HG03575 (cell line): ENCODE measurements at regions not wholly inside any gene's neighbourhood (a gene's known extent, or its start where the extent isn't known, plus 50 kb on each side); places are given as distances from the start of the nearest gene placed in this dataset.

Experiments
- ATAC-seq: cut with Tn5 transposase; IDR thresholded peaks from one replicate; pipeline ENCODE4 v1.9.1; 2021; ENCODE audit not compliant: unreplicated experiment, insufficient number of reproducible peaks, low FRiP score; ENCODE audit errors: extremely low read depth

DNA sequence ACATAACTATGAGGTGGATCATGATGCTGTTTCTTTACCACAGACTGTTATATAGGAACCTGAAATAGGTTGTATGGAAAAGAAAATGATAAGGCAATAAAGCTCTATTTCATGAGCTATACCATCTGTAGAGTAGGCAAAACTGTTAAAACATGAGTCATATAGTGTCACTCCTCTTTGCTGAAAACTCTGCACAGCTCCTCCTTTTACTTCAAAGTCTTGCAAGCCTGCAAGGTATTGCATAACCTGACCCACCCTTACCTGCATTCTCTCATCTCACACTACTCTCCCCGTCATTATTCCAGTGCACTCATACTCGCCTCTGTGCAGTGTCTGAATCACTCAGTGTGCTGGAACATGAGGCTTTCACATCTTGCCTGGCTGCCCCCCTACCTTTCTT is 790.1 kb downstream of the EFNA5 start:
- ATAC-seq: no peak

DNA sequence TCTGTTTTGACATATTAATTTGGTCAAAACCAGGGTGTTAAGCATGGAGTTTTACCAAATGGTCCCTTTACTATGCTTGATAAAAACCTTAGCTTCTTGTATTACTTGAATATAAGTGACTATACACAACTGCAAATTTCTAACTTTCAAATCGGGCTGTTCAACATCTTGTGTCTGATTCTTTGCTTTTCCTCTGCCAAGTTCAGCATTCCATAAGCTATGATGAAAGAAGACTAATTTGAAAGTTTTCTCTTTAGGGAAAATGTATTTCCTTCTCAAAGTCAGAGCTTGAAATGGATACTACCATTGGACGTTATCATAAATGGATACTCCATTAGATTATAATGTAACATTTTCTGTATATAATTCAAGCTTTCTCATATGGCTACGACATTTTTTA is 792.9 kb downstream of the EFNA5 start:
- no peak for ATAC-seq

DNA sequence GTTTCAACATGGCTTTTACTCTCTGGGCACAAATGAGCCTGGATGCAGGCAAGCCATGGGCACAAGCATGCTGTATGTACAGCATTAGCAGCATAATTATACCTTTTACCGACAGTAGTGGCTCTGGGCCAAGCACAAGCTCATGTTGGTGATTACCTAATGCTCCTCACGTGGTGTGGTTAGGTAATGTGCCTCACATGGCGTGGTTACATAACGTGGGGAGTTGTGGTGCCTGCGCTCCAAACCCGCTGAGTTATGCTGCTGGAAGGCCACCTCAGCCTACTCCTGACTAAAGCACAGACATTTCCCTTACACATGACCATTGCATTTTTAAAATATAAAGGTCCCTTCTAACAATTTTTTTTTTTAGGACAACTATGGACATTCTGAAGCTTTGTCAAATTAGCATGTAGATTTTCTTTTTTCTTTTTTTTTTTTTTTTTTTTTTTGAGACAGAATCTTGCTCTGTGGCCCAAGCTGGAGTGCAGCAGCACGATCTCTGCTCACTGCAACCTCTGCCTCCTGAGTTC is 794.0 kb downstream of the EFNA5 start:
- no peak for ATAC-seq

DNA sequence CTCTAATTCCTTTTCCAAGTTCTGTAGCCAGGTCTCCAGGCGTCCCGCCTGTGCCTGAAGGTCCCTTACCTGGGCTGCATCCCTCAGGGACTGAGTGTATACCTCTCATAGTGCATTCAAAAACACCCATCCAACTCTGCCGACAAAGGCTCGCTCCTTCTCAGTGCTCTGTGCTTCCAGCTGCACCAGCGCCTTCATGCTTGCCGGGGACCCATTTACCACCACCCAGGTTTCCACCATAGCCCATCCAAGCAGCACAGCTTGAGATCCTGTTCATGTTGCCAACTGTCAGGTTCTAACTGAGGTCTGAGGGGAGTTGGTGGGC is 794.5 kb downstream of the EFNA5 start:
- ATAC-seq: no peak

DNA sequence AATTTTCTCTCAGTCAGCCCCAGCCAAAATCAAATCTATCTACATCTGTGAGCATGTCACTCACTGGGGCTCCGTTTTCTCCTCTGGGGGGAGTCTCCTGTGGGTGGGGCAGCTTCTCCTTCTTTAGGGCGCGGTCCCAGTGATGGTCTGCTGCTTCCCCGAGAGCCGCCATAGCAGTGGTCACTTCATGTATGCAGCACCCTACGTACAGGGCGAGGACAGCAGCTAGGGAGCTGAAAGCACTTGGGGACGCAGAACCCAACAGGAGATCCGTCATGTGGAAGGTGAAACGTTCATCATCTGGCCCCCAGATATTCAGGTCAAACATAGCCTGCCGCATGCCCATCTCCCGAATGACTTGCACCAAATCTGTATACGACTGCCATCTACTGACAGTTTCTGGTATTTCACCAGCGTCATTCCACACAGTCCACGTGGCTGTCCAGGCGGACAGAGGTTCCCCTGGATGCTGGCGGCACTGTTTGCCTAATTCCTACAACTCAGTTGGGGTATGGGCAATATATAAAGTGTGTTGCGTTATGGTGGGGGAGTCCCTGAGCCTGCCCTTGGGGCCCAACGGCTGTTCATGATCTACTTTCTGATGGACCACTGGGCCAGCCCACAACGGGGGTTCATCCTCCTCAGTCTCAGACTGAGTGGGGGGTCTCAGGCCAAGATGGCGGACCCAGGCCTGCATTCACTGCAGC is 795.0 kb downstream of the EFNA5 start:
- no peak for ATAC-seq

DNA sequence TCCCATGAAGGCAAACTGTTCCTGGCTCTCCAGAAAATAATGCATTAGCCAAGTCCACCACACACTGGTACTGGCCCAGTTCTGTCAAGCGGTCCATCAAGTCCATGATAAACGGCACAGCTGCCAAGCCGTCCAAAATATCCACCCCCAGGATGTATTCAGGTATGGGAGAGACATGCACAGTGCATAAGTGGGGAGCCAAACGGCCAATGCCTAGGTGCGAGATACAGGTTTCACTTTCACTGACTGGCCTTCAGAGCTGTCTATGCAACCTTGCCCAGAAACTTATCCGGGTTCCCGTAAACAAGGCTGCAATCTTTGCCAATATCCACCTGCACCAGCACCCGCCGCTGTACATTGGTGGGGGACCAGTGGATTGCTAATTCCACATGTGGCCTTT is 795.8 kb downstream of the EFNA5 start:
- no peak for ATAC-seq

DNA sequence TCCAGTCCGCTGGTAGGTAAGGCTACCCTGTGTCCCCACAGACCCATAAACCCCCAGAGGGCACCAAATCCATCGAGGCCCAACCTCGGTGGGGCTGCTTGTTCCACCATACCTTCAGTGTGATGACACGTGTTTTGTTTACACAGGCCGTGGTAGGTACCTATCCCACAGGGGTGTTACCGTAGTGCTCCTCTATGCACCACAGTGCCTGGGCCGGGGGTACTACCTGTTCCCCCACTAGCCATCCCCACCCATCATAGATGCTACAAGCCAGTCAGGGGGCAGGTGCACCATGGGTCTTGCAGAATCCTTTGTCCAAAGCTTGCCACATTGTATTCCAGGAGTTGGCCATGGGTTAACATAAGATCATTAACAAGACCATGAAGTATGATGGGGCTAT is 796.2 kb downstream of the EFNA5 start:
- no peak for ATAC-seq

DNA sequence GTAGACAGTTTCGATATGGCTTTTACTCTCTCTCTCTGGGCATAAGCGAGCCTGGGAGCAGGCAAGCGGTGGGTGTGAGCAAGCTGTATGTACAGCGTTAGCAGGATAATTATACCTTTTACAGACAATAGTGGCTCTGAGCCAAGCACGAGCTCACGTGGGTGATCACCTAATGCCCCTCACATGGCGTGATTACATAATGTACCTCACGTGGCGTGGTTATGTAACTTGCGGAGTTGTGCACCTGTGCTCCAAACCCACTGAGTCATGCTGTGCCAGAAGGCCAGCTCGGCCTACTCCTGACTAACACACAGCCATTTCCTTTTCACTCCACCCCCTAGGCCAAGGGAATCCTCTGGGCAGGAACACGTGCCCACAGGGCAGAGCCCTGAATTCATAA is 797.2 kb downstream of the EFNA5 start:
- no peak for ATAC-seq

DNA sequence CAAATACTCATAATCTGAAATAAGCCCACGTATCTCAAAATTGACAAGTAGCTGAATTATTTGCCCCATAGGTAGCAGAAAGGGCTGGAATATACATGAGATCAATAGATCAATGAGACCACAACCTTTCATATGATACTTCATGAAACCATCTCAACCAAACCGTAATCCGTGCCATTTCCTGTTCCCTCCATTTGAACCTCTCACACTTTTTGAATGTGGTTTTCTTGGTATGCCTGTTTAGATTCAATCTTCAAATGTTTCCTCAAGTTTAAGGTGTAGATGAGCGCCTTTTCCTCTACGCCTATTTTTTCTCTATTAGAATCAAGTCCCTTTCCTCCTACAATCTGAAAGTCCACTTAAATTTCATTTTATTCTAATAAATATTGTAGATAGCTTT is 805.5 kb downstream of the EFNA5 start:
- ATAC-seq: no peak

DNA sequence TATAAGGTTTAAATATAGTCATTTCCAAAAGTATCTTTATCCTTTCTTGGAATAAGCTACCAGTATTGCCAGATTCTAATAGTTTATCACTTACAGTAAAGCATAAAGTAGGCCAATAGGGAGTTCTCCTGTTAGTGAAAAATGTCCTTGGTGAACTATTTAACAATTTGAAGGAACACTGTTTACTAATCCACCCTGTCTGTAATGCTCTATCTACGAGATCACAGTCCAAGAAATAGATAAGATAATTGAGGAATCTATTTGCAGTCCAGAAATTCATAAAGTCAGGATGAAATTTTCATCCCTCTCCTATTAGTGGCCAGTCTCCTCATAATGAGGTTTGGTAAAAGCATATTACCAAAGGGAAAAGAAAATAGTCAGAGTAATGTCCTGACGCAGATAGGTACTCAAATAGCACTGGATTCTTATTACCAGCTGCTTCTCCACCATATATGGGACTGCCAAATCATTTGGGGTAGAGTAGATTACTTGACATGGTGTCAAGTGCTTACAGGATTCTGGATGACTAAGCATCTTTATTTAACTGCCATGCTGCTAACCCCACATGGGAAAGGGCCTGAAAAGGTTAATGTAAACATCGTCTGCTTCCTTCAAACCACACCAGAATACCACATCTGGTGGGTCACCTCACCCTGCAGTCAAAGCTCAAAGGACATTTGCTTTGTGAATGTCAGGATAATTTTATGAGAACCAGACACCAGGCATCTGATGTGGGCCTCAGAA is 808.1 kb downstream of the EFNA5 start:
- no peak for ATAC-seq

DNA sequence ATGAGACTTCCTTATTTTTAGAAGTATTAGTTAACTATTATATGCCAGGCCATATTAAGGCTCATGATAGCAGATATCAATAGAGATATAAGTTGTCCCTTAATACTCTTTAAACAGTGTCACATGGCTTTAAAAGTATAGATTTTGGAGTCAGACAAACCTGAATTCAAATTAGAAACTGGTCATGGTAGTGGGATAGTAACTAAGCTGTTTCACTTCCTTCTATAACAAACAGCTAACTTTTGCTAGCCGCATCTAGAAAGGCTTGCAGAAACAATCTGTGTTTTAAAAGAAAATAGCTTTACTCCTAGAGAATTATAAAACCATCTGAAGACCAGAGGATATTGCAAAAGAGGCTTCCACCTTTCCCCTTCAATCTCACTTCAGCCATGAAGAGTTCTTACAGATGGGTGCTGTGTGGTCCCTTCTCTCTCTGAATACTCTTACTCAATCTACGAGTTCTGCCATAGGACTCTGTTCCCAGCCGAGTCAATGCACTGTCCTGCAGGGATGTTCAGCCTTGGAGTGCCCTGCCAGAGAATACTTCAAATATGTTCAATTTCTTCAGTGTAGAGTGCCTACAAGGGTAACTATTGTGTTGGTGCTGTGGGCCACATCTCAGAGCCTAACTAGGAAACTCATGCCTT is 810.2 kb downstream of the EFNA5 start:
- ATAC-seq: no peak

DNA sequence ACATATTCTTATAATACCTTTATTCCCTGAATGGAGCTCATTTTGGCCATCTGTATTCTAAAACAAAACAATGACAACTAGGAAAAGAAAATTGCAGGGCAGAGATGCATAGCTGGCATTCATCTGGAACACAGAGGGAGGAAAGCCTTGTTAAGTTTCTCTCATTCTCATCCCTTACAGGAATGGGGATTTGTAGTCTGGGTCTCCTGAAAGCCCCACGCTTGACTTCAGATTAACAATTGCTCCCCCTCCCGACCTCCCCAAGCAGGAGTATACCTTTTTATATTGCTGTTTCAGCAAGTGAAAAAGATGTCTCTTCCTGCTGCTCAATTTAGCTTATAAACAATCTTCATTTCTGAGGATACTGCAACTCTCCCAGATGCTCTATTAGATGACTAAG is 812.1 kb downstream of the EFNA5 start:
- ATAC-seq: no peak

DNA sequence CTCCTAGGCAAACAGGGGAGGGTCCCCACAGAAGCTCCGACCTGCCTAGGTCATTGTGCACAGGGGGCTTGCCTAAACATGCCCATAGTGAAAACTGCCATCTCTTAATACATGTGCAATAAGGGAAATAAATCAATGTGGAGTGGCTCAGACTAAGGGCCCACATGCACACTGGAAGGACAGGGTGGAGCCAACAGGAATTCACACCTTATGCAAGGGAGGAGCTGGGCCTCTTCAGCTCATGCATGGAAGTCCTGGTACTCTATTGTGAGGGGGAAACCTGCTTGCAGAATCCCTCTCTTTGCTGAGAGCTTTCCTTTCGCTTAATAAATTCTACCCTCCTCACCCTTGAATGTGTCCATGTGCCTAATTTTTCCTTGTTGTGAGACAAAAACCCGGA is 815.8 kb downstream of the EFNA5 start:
- ATAC-seq: no peak

DNA sequence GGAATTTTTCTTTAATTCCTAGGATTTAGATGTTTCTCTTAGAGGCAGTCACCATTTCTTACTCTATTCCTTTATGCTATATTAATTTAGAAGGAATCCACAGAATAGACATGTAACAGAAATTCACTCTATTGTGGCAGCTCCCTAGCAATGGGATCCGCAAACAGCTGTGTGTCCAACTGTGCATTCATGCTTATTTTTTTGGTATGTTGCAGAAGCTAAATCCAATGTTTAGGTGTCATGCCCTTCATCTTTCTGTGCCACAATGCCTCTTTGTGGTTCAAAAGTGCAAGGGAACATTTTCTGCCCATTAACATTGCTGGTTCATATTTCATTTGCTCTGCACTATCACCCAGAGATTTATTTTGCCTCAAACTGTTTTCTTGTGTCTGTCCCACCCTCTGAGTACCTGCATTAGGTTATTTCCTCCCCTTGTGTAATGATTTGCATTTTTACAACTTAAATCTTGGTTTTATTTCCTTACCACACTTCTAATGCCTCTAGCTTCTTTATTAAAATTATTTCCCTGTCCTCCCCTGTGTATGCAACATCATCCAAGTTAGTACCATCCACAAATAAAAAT is 816.5 kb downstream of the EFNA5 start:
- no peak for ATAC-seq

DNA sequence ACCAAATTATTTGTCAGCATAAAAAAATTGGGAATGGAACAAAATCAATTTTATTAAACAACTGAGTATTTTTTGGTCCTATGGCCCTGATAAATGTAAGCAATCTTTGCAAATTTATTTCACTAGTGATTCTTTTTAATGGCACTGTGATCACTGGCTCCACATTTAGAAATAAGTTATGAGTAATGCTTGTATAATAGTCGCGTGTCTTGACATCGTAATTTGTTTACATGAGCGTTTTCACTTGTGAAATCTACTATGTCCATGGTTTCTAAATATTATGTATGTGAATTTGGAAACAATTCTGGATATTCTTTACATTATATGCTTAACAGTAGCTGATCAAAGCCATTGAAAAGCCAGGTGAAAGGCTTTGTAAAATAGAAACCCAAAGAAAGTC is 817.5 kb downstream of the EFNA5 start:
- no peak for ATAC-seq

DNA sequence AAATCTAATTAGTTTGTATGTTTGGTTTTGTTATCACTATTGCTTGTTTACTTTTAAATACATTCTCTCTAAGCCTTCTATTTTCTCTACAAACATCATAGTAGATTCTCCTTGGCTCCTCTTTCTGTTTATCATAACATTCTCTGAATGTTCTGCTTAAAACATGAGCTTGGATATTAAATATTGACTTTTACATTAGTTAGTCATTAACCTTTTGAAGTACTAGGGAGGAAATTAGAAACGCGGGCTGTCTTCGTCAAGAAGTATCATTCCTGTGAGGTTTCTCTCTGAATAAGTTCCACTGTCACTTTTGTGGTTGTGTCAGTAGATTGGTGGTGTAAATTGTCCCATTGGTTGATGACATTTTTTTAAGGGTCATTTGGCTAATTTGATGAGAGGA is 821.5 kb downstream of the EFNA5 start:
- ATAC-seq: no peak

DNA sequence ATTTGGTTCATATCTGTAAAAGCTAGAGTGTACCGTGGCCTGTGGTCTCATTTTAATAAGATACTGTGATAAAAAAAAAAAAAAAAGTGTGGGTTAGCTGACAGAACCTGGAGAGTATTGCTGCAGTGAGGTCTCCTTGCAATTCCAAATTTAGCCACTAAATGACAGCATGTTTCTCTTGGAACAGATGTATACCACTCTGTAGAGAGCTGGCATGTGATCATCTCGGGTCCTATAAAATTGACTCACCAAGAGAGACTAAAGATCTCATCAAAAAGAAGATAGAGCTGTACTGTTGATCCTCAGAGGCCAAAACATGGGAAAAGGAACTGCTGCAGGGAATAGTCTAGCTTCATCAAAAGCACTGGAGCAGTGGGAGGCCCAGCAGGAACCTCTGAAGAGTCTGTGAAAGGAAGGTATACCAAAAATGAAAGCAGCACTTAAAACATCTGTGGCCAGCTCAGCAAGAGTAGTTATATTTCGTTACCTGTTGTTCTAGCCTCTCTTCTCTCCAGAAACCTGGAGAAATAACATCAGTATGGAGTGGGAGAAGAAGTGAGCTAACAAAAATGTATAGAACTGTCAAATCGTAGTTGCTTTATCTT is 826.8 kb downstream of the EFNA5 start:
- ATAC-seq: no peak

DNA sequence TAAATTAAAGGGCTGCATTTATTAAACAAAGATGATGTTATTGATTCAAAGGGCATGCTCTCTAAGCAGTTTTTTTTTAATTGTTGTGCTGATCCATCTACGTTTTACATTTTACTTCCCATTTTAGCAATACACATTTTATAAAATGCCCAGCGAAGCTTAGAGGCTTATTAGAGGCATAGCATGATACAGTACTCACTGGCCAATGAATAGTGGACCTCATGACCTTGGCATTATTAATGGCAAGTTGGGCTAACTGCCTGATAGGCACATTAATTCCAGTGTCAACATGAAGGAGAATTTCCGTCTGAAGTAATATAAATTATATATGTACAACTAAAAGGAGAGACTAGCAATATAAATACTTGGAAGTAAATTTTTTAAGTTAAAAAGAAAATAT is 837.2 kb downstream of the EFNA5 start:
- ATAC-seq: no peak

DNA sequence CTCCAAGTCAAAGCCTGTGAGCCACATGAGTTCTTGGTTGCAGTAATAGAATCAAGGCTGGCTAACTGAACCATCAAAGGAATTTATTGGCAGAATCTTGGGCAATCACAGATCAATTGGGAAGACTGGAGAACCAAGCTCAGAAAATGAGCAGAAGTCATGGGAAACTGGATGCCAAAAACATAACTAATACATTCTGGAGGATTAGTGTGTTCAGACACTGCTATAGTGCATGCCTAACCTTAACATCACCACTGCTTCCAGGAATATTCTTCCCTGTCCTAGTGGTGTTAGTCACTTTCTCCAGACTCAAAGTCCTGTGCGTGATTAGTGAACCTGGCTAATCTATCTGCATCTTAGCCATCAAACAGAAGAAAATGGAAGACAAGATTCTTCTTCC is 843.7 kb downstream of the EFNA5 start:
- no peak for ATAC-seq

DNA sequence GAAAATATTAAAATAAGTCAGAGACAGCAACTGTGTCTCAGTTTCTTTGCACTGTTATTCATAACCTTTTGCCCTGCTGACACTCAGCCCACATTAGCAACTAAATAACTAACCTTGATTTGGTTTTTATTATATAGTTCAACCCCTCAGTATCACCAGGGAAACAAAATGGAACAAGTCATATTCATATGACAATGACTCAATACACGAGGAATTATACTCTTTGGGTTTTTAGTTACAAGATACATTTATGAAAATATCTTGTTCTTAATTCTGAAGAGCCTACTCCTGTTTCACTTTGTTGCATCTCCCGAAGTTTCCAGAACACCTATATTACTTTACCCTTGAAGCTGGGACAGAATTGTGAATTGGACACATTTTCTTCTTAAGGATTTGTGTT is 845.4 kb downstream of the EFNA5 start:
- no peak for ATAC-seq
